A673 (cell line): ENCODE measurements at regions not wholly inside any gene's neighbourhood (a gene's known extent, or its start where the extent isn't known, plus 50 kb on each side); places are given as distances from the start of the nearest gene placed in this dataset.
"Not testable (repeated sequence)": the region's sequence is repeated elsewhere in the genome, so short reads cannot be mapped to it uniquely, and the experiment has no call there.

Experiments used
- BruUV-seq: library from RNA; stranded (reverse); fragments of 400-500 nt; replicated peaks from 2 replicates; lab custom pipeline; 2021; lab: Mats Ljungman, UMichigan
- CTCF ChIA-PET: fragments of 300-600 bp; sonication (Branson Sonifier 250); formaldehyde crosslinking; loops from one replicate; lab custom pipeline; 2022; ENCODE audit warnings: antibody characterized with exemption; lab: Charles Lee
- POLR2A ChIA-PET: fragments of 300-600 bp; sonication (Branson Sonifier 250); formaldehyde crosslinking; loops from one replicate; lab custom pipeline; 2022; ENCODE audit warnings: antibody characterized with exemption; ENCODE audit not compliant: low non-redundant PET; lab: Charles Lee
- DNase-seq: peaks from one replicate; pipeline ENCODE4 v3.0.0-alpha.2; 2015; ENCODE audit warnings: low spot score
- H3K27ac ChIP-seq: fragments of 200-600 bp; sonication (generic); 2 replicates; pipeline ENCODE4 v1.5.1; 2016; ENCODE audit warnings: mixed run types, low read depth, mild to moderate bottlenecking, mixed read lengths, antibody characterized with exemption, low read length; ENCODE audit not compliant: poor library complexity, severe bottlenecking
- H3K27me3 ChIP-seq: fragments of 200-600 bp; sonication (generic); replicated peaks from 2 replicates; pipeline ENCODE4 v1.6.1; 2017; ENCODE audit warnings: mixed run types, low read depth, mild to moderate bottlenecking, mixed read lengths, antibody characterized with exemption, low read length; ENCODE audit not compliant: insufficient read depth, poor library complexity
- H3K36me3 ChIP-seq: fragments of 200-600 bp; sonication (generic); 2 replicates; pipeline ENCODE4 v1.6.1; 2016; ENCODE audit warnings: mixed run types, mild to moderate bottlenecking, mixed read lengths, antibody characterized with exemption, low read length; ENCODE audit not compliant: insufficient read depth, poor library complexity, severe bottlenecking
- H3K4me1 ChIP-seq: fragments of 200-600 bp; sonication (generic); 2 replicates; pipeline ENCODE4 v1.6.1; 2017; ENCODE audit warnings: mixed run types, mild to moderate bottlenecking, mixed read lengths, antibody characterized with exemption, low read length; ENCODE audit not compliant: insufficient read depth, poor library complexity, severe bottlenecking
- H3K4me3 ChIP-seq: fragments of 200-600 bp; sonication (generic); 2 replicates; pipeline ENCODE4 v1.5.1; 2016; ENCODE audit warnings: low read depth, mixed run types, mild to moderate bottlenecking, mixed read lengths, low read length; ENCODE audit not compliant: poor library complexity, severe bottlenecking
- H3K9me3 ChIP-seq: fragments of 200-600 bp; sonication (generic); 2 replicates; pipeline ENCODE4 v1.6.1; 2016; ENCODE audit warnings: mixed run types, low read depth, mild to moderate bottlenecking, mixed read lengths, antibody characterized with exemption, low read length; ENCODE audit not compliant: poor library complexity, severe bottlenecking
- EZH2 ChIP-seq: fragments of 200-600 bp; sonication (generic); IDR thresholded peaks from 2 replicates; pipeline ENCODE4 v1.6.1; 2017; ENCODE audit warnings: borderline replicate concordance, low read depth, mild to moderate bottlenecking, mixed read lengths, antibody characterized with exemption, low read length; ENCODE audit not compliant: poor library complexity, severe bottlenecking
- intact Hi-C: fragments of 100-400 bp; cut with micrococcal nuclease; formaldehyde crosslinking; loops from one replicate; pipeline ENCODE4 v1.10.0; 2022; ENCODE audit not compliant: unreplicated experiment
- TF ChIP-seq, protein P1 (sequence below): fragments of 300-800, 200-600 bp; sonication (generic); conservative IDR thresholded peaks from 2 replicates; pipeline ENCODE4 v1.5.1; 2017; ENCODE audit warnings: low read depth, mild to moderate bottlenecking, antibody characterized with exemption, low read length, moderate library complexity, mixed read lengths

- H3K4me3 ChIP-seq, result no peak overlapping the region
- intact Hi-C loops, result no loop called here
- peaks cover 5% of the 10 kb centered on the region for H3K9me3 ChIP-seq
- TF ChIP-seq, protein P1, sequence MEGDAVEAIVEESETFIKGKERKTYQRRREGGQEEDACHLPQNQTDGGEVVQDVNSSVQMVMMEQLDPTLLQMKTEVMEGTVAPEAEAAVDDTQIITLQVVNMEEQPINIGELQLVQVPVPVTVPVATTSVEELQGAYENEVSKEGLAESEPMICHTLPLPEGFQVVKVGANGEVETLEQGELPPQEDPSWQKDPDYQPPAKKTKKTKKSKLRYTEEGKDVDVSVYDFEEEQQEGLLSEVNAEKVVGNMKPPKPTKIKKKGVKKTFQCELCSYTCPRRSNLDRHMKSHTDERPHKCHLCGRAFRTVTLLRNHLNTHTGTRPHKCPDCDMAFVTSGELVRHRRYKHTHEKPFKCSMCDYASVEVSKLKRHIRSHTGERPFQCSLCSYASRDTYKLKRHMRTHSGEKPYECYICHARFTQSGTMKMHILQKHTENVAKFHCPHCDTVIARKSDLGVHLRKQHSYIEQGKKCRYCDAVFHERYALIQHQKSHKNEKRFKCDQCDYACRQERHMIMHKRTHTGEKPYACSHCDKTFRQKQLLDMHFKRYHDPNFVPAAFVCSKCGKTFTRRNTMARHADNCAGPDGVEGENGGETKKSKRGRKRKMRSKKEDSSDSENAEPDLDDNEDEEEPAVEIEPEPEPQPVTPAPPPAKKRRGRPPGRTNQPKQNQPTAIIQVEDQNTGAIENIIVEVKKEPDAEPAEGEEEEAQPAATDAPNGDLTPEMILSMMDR, result no peak
- TF ChIP-seq EZH2, result no peak
- H3K36me3 ChIP-seq, result no peaks in the 10 kb centered on the region
- no TSS peak for BruUV-seq
- no peaks in the 10 kb centered on the region for H3K4me1 ChIP-seq
- CTCF ChIA-PET, result no interaction called here
- DNase-seq, result no peak
- H3K27ac ChIP-seq, result no peak overlapping the region
- no peaks in the 10 kb centered on the region for H3K27me3 ChIP-seq
- POLR2A ChIA-PET, result no interaction called here
Measured at GRCh38 chr10:4599471-4599870, 226.5 kb upstream of the AKR1E2 start.

GRCh38 chr10:4597898-4598297 lies 228.1 kb upstream of the AKR1E2 start:
- POLR2A ChIA-PET, result not testable (repeated sequence)

GRCh38 chr10:4596951-4597350 lies 229.1 kb upstream of the AKR1E2 start:
- no peak overlapping the region for H3K4me3 ChIP-seq
- no peak for DNase-seq
- POLR2A ChIA-PET, result no interaction called here
- H3K9me3 ChIP-seq, result peaks cover 5% of the 10 kb centered on the region
- no peaks in the 10 kb centered on the region for H3K36me3 ChIP-seq
- TF ChIP-seq, protein P1, result no peak
- TF ChIP-seq EZH2, result no peak
- no peaks in the 10 kb centered on the region for H3K4me1 ChIP-seq
- H3K27me3 ChIP-seq, result peaks cover 3% of the 10 kb centered on the region
- H3K27ac ChIP-seq, result no peak overlapping the region
- BruUV-seq, result no TSS peak
- intact Hi-C loops, result no loop called here
- CTCF ChIA-PET, result no interaction called here

More at GRCh38 chr10:4597898-4598297, 228.1 kb upstream of the AKR1E2 start:
- H3K36me3 ChIP-seq, H3K4me1 ChIP-seq, DNase-seq, H3K27me3 ChIP-seq, intact Hi-C loops, H3K4me3 ChIP-seq, BruUV-seq, CTCF ChIA-PET, H3K9me3 ChIP-seq, H3K27ac ChIP-seq: not testable (repeated sequence)

DNA sequence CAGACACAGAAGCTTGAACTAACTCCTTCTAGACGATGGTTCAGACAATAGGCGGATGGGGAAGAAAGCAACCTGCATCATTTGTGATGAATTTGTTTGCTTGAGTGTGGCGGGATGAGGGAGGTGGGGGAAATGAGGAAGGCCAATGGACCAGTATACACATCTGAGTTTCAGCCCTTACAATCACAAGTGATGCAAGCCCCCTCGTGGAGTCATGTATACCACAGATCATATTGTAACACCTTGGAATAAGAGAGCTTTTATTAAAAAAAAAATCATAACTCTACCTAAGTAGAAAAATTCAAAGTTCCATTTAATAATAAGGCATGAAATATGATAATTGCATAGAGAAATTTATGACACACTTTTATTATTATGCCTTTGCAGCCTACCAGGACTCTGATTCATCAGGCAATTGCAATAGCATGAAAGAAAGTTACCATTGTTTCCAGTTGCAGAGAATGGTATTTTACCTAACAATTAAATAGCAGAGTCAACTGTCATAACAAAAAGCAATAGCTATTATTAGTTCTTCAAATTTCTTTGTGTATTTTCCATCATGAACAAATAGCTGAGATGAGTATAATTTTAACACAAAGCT lies 230.2 kb upstream of the AKR1E2 start:
- H3K27ac ChIP-seq, result no peak overlapping the region
- POLR2A ChIA-PET, result no interaction called here
- CTCF ChIA-PET, result no interaction called here
- H3K27me3 ChIP-seq, result peaks cover 6% of the 10 kb centered on the region
- no peaks in the 10 kb centered on the region for H3K36me3 ChIP-seq
- intact Hi-C loops, result no loop called here
- no peak overlapping the region for H3K4me3 ChIP-seq
- BruUV-seq, result no TSS peak
- H3K4me1 ChIP-seq, result no peaks in the 10 kb centered on the region
- no peak for TF ChIP-seq EZH2
- TF ChIP-seq, protein P1, result no peak
- DNase-seq, result no peak
- no peaks in the 10 kb centered on the region for H3K9me3 ChIP-seq
